Progenitor cell of endocrine pancreas (in vitro differentiated cells): ENCODE measurements at regions not wholly inside any gene's neighbourhood (a gene's known extent, or its start where the extent isn't known, plus 50 kb on each side); places are given as distances from the start of the nearest gene placed in this dataset.

Experiments
- DNase-seq: peaks from one replicate; pipeline ENCODE4 v3.0.0; 2021; ENCODE audit warnings: low spot score; ENCODE audit not compliant: unreplicated experiment
- H3K27ac Mint-ChIP-seq: 2 replicates; pipeline ENCODE4 v1.8.0; 2021; ENCODE audit warnings: mild to moderate bottlenecking, moderate library complexity, mixed read lengths
- H3K27me3 Mint-ChIP-seq: 2 replicates; pipeline ENCODE4 v1.8.0; 2021; ENCODE audit warnings: mixed read lengths
- H3K36me3 Mint-ChIP-seq: 2 replicates; pipeline ENCODE4 v1.8.0; 2022; ENCODE audit warnings: mixed read lengths; ENCODE audit not compliant: insufficient read depth
- H3K4me1 Mint-ChIP-seq: 2 replicates; pipeline ENCODE4 v1.8.0; 2021; ENCODE audit warnings: low read depth, mixed read lengths
- H3K4me3 Mint-ChIP-seq: 2 replicates; pipeline ENCODE4 v1.8.0; 2021; ENCODE audit warnings: low read depth, mild to moderate bottlenecking, moderate library complexity, mixed read lengths
- H3K9me3 Mint-ChIP-seq: 2 replicates; pipeline ENCODE4 v1.8.0; 2021; ENCODE audit warnings: low read depth, mixed read lengths
- CTCF ChIP-seq: fragments of 200-600 bp; sonication (generic); IDR thresholded peaks from one replicate; pipeline ENCODE4 v1.5.0; 2021; ENCODE audit warnings: antibody characterized with exemption, mild to moderate bottlenecking; ENCODE audit not compliant: unreplicated experiment

GRCh38 chr12:107525719-107526554 lies 159.7 kb upstream of the PWP1 start:
- no peak for DNase-seq
- Mint-ChIP-seq H3K4me1 (peaks cover 17% of the 10 kb centered on the region), H3K27me3 (peaks cover 3% of the 10 kb centered on the region), H3K36me3 (no peaks in the 10 kb centered on the region), H3K27ac (no peak overlapping the region), H3K9me3 (no peaks in the 10 kb centered on the region), H3K4me3 (no peak overlapping the region)
- TF ChIP-seq CTCF = no peak

- peaks cover 17% of the 10 kb centered on the region for H3K4me1 Mint-ChIP-seq
- no peaks in the 10 kb centered on the region for H3K36me3 Mint-ChIP-seq
- no peak overlapping the region for H3K4me3 Mint-ChIP-seq
- DNase-seq = no peak
- H3K9me3 Mint-ChIP-seq = no peaks in the 10 kb centered on the region
- TF ChIP-seq CTCF = no peak
- no peak overlapping the region for H3K27ac Mint-ChIP-seq
- H3K27me3 Mint-ChIP-seq = peaks cover 2% of the 10 kb centered on the region
Observed at GRCh38 chr12:107526555-107527180, 158.9 kb upstream of the PWP1 start.

- TF ChIP-seq CTCF = no peak
- Mint-ChIP-seq H3K36me3 (no peaks in the 10 kb centered on the region), H3K27me3 (no peaks in the 10 kb centered on the region)
Observed at GRCh38 chr12:107528731-107529365, 156.8 kb upstream of the PWP1 start.

GRCh38 chr12:107529991-107530390 lies 155.6 kb upstream of the PWP1 start:
- no peak overlapping the region for H3K4me3 Mint-ChIP-seq
- no peaks in the 10 kb centered on the region for H3K36me3 Mint-ChIP-seq
- peaks cover 8% of the 10 kb centered on the region for H3K9me3 Mint-ChIP-seq
- no peaks in the 10 kb centered on the region for H3K27me3 Mint-ChIP-seq
- DNase-seq = no peak
- peaks cover 2% of the 10 kb centered on the region for H3K4me1 Mint-ChIP-seq
- TF ChIP-seq CTCF = no peak
- no peak overlapping the region for H3K27ac Mint-ChIP-seq

More at GRCh38 chr12:107528731-107529365, 156.8 kb upstream of the PWP1 start:
- H3K9me3 Mint-ChIP-seq = peaks cover 4% of the 10 kb centered on the region
- no peak overlapping the region for H3K27ac Mint-ChIP-seq
- H3K4me3 Mint-ChIP-seq = no peak overlapping the region
- peaks cover 12% of the 10 kb centered on the region for H3K4me1 Mint-ChIP-seq
- no peak for DNase-seq

- Mint-ChIP-seq H3K4me1 (peaks cover 2% of the 10 kb centered on the region), H3K27me3 (no peaks in the 10 kb centered on the region), H3K4me3 (no peak overlapping the region), H3K36me3 (no peaks in the 10 kb centered on the region), H3K27ac (no peak overlapping the region), H3K9me3 (peaks cover 8% of the 10 kb centered on the region)
- TF ChIP-seq CTCF = no peak
- no peak for DNase-seq
Observed at GRCh38 chr12:107530701-107531100, 154.9 kb upstream of the PWP1 start.
